GM21619 (cell line): ENCODE measurements at regions not wholly inside any gene's neighbourhood (a gene's known extent, or its start where the extent isn't known, plus 50 kb on each side); places are given as distances from the start of the nearest gene placed in this dataset.
"Not testable (repeated sequence)": the region's sequence is repeated elsewhere in the genome, so short reads cannot be mapped to it uniquely, and the experiment has no call there.

Source experiments
- ATAC-seq: cut with Tn5 transposase; IDR thresholded peaks from one replicate; pipeline ENCODE4 v1.9.1; 2021; ENCODE audit not compliant: unreplicated experiment

DNA sequence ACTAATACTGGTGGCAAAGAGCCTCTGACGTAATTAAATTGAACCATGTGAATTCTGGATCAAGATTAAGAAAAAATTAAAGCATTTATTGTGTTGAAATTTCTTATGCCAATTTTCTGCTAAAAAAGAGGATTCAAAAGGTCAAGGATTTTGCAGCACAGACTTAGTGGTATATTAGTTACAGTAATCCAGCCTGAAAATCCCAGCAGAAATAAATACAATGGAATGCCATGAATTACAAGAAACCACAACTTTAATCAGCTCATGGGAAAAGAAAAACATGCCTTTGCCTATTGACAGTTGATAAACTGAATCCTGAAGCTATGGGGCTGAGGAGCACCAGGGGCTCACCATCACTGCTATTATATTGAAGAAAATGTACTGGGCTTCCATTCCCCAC lies 114.8 kb upstream of the SATB2 start:
- ATAC-seq = no peak

DNA sequence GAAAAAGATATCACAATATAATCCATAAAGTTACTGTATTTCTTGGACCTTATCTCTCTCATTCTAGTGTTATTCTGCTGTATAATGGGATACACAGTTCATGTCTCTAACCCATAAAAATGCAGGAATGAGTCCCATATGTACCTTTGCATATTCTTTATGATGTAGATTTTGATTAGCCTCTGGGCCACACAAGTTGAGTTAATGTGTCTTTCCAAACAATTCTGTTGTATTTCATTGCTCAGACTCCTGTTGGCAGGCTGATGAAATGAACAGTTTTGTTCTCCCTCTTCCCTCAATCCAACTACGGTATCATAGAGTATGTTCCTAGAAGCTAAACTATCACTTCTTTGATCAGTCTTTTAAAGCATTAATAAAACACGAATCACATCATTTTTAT lies 113.2 kb upstream of the SATB2 start:
- no peak for ATAC-seq

DNA sequence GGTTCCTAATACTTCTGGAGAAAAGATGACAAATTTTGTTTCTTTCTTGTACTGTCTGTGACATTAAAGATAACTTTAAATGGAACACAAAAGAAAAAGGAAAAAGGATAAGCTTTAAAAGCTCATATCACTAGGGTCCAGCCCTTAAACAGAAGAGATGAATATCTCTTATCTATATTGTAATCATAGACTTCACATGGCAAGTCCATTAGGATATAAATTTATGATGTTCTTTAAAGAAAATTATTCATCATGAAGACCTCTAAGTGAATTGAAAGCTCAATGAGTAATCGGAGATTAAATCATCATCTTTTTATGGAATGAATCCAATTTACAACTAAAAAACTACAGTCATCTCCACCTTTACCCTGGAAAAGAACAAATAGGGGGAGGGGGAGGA lies 111.6 kb upstream of the SATB2 start:
- no peak for ATAC-seq

DNA sequence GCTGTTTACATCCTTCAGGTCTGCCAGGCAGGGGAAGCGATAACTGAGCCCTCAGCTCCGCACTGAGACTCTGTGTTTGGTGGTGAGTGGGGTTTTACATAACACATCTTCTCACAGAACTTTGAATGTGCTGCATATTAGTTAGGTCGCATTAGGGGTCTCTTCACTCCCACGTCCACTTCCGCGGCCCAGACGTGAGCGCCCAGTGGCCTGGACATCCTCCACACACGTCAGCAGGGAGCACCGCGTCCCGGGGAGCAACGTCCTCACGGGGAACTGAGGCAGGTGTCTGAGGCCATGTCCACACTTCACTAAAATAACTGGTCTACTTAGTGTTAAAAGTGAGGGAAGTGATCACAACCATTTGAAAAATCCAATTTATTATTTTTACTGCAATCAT lies 100.4 kb upstream of the SATB2 start:
- no peak for ATAC-seq

DNA sequence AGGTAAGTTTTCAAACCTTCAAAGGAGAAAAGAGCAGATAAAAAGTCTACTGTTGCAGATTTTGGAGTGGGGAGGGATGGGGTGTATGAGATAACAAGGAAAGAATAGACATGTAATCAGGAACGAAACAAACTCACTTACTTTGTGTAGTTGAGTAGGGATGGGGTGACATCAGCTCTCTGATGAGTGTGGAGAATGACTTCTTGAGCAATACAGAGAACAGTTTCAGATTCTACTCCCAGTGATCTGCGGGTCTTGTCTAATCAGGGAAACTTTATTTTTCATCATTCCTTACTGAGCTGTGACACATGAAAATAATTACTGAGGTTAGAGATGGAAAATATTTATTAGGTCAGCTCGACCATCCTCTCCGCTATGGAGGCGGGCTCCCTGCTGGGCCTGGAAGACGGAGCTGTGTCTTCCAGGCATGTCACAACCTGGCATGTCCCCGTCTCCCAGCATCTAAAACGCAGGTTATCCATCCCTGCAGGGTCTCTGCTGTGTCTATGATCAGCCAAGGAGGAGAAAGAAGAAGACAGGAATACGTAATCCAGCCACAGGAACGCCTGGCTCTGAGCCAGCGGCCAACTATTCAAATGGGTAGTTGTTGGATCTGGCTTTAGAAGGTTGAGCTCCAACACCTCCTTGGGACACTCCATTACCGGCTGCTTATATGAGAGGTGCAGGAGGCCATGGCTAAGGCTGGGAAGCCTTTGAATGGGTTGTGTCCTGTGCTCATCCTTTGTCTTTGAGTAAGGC lies 99.0 kb upstream of the SATB2 start:
- ATAC-seq = no peak

DNA sequence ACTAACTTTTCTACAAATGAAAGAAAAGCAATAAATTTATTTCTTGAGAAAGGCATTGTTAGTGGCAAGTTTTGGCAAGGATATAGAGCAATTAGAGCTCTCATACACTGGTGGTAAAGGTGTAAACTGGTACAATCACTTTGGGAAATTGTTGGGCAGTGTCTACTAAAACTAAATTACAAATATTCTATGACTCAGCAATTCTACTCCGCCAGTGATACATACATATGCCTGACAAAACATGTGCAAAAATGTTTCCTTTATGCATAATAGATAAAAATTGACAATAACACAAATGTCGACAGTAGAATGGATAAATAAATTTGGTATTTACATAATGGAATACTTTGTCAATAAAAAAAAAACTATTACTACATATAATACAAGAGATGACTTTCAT lies 96.3 kb upstream of the SATB2 start:
- ATAC-seq = no peak

DNA sequence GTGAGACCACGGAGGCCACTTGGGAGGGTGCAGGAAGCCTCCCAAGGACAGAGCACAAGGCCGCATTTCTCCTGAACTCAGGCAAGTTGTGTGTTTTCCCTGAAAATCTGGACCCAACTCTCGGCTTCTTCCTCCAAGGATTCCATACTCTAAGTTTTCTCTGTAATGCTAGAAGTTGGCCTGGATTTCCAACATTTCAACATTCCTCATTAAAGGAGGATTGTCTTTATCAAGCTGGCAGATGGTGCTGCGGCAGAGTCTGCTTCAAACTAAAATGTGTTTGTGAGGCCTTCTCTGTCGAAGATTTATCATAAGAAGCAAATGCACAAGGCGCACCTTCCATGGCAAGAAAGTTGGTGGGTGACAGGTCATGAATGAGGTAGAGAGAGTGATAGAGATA lies 94.4 kb upstream of the SATB2 start:
- ATAC-seq = no peak

DNA sequence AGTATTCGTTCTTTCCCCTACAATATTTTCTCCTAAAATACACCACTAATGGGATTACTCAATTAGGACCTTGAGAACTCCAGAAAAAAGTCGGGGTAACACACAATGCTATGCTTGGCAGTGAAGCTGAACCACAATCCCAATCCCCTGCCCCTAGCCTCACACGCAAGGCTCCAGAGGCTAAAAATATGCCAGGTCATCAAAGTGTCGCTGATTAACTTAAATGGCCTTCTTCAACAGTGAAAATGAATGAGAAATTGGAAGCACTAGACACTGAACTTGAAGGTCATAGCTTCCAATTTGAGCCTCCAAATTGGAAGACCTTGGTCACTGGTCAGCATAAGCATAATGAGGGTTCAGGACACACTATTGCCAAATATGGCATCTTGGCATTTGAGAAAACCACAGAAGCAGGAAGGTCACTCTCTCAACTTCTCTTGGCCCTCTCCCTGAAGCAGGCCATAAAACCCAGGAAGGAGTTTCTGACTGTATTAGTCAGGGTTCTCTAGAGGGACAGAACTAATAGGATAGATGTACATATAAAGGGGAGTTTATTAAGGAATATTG lies 86.0 kb upstream of the SATB2 start:
- ATAC-seq = no peak

DNA sequence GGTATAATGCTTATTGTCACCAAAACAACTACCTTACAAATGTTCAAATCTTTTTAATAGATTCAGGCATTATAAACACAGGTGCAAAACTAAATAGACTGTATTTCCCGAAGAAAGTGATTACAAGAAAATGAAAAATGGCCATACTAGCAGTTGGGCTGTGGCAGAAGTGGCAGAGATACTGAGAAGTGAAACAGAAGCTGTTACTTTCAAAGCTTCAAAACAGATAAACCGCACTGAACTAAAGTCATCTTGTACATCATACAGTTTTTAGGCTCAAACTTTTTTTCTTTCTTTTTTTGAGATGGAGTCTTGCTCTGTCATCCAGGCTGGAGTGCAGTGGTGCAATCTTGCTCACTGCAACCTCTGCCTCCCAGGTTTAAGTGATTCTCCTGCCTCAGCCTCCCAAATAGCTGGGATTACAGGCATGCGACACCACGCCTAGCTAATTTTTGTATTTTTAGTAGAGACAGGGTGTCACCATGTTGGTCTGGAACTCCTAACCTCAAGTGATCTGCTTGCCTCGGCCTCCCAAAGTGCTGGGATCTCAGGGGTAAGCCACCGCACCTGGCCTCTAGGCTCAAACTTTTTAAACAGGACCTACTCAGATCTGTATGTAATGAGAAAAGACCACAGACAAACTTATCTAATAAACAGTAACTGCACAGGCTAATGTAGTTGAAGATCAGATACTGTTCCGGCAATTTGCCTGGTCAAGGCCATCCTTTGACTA lies 77.9 kb upstream of the SATB2 start:
- no peak for ATAC-seq

DNA sequence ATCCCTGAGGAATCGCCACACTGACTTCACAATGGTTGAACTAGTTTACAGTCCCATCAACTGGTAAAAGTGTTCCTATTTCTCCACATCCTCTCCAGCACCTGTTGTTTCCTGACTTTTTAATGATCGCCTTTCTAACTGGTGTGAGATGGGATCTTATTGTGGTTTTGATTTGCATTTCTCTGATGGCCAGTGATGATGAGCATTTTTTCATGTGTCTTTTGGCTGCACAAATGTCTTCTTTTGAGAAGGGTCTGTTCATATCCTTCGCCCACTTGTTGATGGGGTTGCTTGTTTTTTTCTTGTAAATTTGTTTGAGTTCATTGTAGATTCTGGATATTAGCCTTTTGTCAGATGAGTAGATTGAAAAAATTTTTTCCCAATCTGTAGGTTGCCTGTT lies 76.1 kb upstream of the SATB2 start:
- ATAC-seq = not testable (repeated sequence)

DNA sequence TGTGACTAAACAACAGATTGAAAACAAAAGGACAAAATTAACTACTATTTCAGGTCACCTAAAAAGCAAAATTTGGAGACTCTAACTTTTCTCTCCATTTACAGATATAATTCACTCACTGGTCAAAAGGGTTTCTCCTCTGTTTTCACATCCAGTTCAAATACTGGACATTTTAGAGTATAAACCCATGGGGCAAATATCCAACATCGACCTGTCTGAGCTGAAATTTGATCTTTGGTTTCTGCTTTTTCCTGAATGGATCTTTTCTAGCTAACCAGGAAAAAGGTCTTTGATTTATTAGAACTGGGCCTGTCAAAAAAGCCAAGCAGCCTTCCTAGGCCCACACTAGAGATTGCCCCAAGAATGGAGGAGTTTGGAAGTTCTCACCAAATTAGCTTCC lies 69.3 kb upstream of the SATB2 start:
- no peak for ATAC-seq

DNA sequence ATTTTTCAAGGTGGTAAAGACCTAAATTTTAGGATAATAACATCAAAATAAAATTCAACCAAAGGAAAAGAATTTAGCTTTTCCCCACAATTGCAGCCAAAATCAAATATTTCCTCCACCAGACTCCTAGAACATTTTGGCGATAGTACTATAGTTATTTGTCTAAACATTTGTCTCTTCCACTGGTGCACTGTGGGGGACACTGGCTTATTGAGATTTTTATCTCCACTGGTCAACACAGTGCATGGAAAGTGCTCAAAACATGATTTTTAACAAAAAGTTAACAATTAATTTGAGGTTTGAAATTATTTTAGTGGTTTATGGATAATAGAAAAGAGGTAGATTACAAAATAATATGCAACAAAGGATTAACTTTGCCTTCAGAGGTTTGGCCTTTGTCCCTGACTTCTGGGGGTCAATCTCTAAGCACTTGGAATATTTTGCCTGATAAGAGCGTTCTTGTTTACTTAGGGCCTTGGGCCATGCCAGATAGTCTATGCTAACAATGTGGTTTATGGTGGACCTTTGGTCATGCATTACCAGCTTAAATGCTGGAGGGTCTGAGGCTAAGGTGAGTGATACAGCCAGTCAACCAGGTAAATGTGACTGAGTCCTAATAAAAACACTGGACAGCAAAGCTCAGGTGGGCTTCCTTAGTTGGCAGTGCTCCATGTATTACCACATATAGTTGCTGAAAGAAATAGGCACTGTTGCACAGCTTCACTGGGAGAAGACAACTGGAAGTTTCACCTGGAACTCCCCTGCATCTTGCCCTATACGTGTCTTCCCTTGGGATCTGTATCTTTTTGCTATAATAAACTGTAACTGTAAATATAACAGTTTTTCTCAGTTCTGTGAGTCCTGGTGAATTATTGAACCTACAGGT lies 67.2 kb upstream of the SATB2 start:
- no peak for ATAC-seq

DNA sequence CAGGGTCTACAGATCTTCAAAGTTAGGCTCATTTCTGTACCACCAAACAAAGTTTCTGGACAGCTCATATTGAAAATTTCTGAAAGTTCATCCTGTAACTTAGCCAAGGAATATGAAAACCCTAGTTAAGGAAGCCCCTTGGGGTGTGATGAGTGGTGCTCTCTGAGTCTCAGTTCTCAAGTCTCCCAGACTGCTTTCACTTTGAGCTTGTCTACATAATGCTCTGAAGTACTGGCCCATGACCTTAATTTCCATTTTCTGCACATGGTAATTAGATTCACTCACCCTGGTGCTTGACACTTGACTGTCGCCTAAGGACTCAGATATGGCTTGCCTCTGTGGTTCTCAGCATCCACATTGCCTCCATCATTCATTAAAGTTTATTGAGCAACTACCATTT lies 51.7 kb upstream of the SATB2 start:
- ATAC-seq = peak; percentile 93
